GM23338 (cell line): ENCODE measurements at regions not wholly inside any gene's neighbourhood (a gene's known extent, or its start where the extent isn't known, plus 50 kb on each side); places are given as distances from the start of the nearest gene placed in this dataset.

ENCODE experiments used
- ATAC-seq: fragments of 200-7000 bp; cut with Tn5 transposase; 3 replicates; pipeline ENCODE4 v1.9.1; 2020
- DNase-seq: peaks from one replicate; pipeline ENCODE4 v3.0.0-alpha.2; 2015; ENCODE audit warnings: low spot score
- H2AFZ ChIP-seq: fragments of 200-600 bp; sonication (generic); 2 replicates; pipeline ENCODE4 v1.8.0; 2016; ENCODE audit warnings: antibody characterized with exemption, mild to moderate bottlenecking, moderate library complexity
- H3F3A ChIP-seq: fragments of 200-600 bp; sonication (generic); replicated peaks from 2 replicates; pipeline ENCODE4 v1.8.0; 2017; ENCODE audit warnings: antibody characterized with exemption, mixed run types, low read depth
- H3K27ac ChIP-seq: fragments of 200-600 bp; sonication (generic); 2 replicates; pipeline ENCODE4 v1.6.1; 2016; ENCODE audit warnings: low read depth
- H3K27me3 ChIP-seq: fragments of 200-600 bp; sonication (generic); 2 replicates; pipeline ENCODE4 v1.8.0; 2016; ENCODE audit warnings: mild to moderate bottlenecking, mixed run types, moderate library complexity; ENCODE audit not compliant: insufficient read depth
- H3K36me3 ChIP-seq: fragments of 200-600 bp; sonication (generic); 2 replicates; pipeline ENCODE4 v1.8.0; 2016; ENCODE audit warnings: mild to moderate bottlenecking; ENCODE audit not compliant: insufficient read depth
- H3K4me1 ChIP-seq: fragments of 200-600 bp; sonication (generic); 2 replicates; pipeline ENCODE4 v1.8.0; 2016; ENCODE audit warnings: mild to moderate bottlenecking, moderate library complexity; ENCODE audit not compliant: insufficient read depth
- H3K4me2 ChIP-seq: fragments of 200-600 bp; sonication (generic); 2 replicates; pipeline ENCODE4 v1.7.1; 2017; ENCODE audit warnings: mixed run types
- H3K4me3 ChIP-seq: fragments of 200-600 bp; sonication (generic); 2 replicates; pipeline ENCODE4 v1.6.1; 2016; ENCODE audit warnings: mixed run types
- H3K79me2 ChIP-seq: fragments of 200-600 bp; sonication (generic); replicated peaks from 2 replicates; pipeline ENCODE4 v1.8.0; 2017; ENCODE audit warnings: mild to moderate bottlenecking; ENCODE audit not compliant: insufficient read depth
- H3K9me2 ChIP-seq: fragments of 200-600 bp; sonication (generic); 2 replicates; pipeline ENCODE4 v1.8.0; 2017; ENCODE audit not compliant: insufficient read depth
- H4K20me1 ChIP-seq: fragments of 200-600 bp; sonication (generic); replicated peaks from 2 replicates; pipeline ENCODE4 v1.8.0; 2017; ENCODE audit warnings: mild to moderate bottlenecking; ENCODE audit not compliant: insufficient read depth
- H3K27ac Mint-ChIP-seq: 2 replicates; pipeline ENCODE4 v1.8.0; 2020; ENCODE audit warnings: inconsistent platforms, mild to moderate bottlenecking, moderate library complexity, mixed read lengths
- H3K27me3 Mint-ChIP-seq: 3 replicates; pipeline ENCODE4 v1.8.0; 2022; ENCODE audit warnings: low read depth, mild to moderate bottlenecking, moderate library complexity, mixed read lengths, inconsistent platforms; ENCODE audit not compliant: insufficient read depth, poor library complexity
- H3K36me3 Mint-ChIP-seq: 3 replicates; pipeline ENCODE4 v1.8.0; 2021; ENCODE audit warnings: low read depth, mild to moderate bottlenecking, inconsistent platforms, moderate library complexity, mixed read lengths
- H3K4me1 Mint-ChIP-seq: 3 replicates; pipeline ENCODE4 v1.8.0; 2020; ENCODE audit warnings: mild to moderate bottlenecking, inconsistent platforms, mixed read lengths
- H3K4me3 Mint-ChIP-seq: 3 replicates; pipeline ENCODE4 v1.8.0; 2021; ENCODE audit warnings: moderate library complexity, mild to moderate bottlenecking, inconsistent platforms, mixed read lengths
- H3K9me3 Mint-ChIP-seq: 3 replicates; pipeline ENCODE4 v1.8.0; 2020; ENCODE audit warnings: moderate library complexity, mild to moderate bottlenecking, inconsistent platforms, mixed read lengths
- EZH2phosphoT487 ChIP-seq: fragments of 200-600 bp; sonication (generic); IDR thresholded peaks from one replicate; pipeline ENCODE4 v1.8.1; 2018; ENCODE audit warnings: antibody characterized with exemption; ENCODE audit not compliant: unreplicated experiment
- JUNB ChIP-seq: IDR thresholded peaks from one replicate; pipeline ENCODE4 v1.6.1; 2016; ENCODE audit warnings: antibody characterized with exemption; ENCODE audit not compliant: unreplicated experiment
- NANOG ChIP-seq: IDR thresholded peaks from 2 replicates; pipeline ENCODE4 v1.6.1; 2016; ENCODE audit warnings: antibody characterized with exemption, borderline replicate concordance
- STAT1 ChIP-seq: IDR thresholded peaks from one replicate; pipeline ENCODE4 v1.6.1; 2016; ENCODE audit warnings: antibody characterized with exemption; ENCODE audit not compliant: unreplicated experiment
- ZNF331 ChIP-seq: fragments of 250-450 bp; sonication (Bioruptor Pico); IDR thresholded peaks from 2 replicates; pipeline ENCODE4 v1.5.0; 2020; ENCODE audit warnings: low read depth, mild to moderate bottlenecking, moderate library complexity
- TF ChIP-seq, protein P1 (sequence below): IDR thresholded peaks from one replicate; pipeline ENCODE4 v1.6.1; 2018; ENCODE audit warnings: antibody characterized with exemption; ENCODE audit not compliant: unreplicated experiment
- TF ChIP-seq, protein P2 (sequence below): fragments of 250-450 bp; sonication (Bioruptor Pico); IDR thresholded peaks from 2 replicates; pipeline ENCODE4 v1.5.0; 2020; ENCODE audit warnings: mild to moderate bottlenecking, moderate library complexity

GRCh38 chr1:99180915-99181314 lies 83.4 kb upstream of the PLPPR4 start:
- Histone ChIP-seq H3K4me2 (no peak overlapping the region), H2AFZ (no peak overlapping the region), H3K27me3 (no peaks in the 10 kb centered on the region), H4K20me1 (no peaks in the 10 kb centered on the region), H3K27ac (no peak overlapping the region), H3K79me2 (no peaks in the 10 kb centered on the region), H3K36me3 (no peaks in the 10 kb centered on the region), H3K9me2 (no peaks in the 10 kb centered on the region), H3F3A (no peaks in the 10 kb centered on the region), H3K4me3 (no peak overlapping the region), H3K4me1 (no peaks in the 10 kb centered on the region)
- Mint-ChIP-seq H3K9me3 (no peaks in the 10 kb centered on the region), H3K36me3 (no peaks in the 10 kb centered on the region), H3K27me3 (no peaks in the 10 kb centered on the region), H3K27ac (no peak overlapping the region), H3K4me1 (no peaks in the 10 kb centered on the region), H3K4me3 (no peak overlapping the region)
- DNase-seq (no peak), ATAC-seq (no peak)
- TF ChIP-seq, protein P1, sequence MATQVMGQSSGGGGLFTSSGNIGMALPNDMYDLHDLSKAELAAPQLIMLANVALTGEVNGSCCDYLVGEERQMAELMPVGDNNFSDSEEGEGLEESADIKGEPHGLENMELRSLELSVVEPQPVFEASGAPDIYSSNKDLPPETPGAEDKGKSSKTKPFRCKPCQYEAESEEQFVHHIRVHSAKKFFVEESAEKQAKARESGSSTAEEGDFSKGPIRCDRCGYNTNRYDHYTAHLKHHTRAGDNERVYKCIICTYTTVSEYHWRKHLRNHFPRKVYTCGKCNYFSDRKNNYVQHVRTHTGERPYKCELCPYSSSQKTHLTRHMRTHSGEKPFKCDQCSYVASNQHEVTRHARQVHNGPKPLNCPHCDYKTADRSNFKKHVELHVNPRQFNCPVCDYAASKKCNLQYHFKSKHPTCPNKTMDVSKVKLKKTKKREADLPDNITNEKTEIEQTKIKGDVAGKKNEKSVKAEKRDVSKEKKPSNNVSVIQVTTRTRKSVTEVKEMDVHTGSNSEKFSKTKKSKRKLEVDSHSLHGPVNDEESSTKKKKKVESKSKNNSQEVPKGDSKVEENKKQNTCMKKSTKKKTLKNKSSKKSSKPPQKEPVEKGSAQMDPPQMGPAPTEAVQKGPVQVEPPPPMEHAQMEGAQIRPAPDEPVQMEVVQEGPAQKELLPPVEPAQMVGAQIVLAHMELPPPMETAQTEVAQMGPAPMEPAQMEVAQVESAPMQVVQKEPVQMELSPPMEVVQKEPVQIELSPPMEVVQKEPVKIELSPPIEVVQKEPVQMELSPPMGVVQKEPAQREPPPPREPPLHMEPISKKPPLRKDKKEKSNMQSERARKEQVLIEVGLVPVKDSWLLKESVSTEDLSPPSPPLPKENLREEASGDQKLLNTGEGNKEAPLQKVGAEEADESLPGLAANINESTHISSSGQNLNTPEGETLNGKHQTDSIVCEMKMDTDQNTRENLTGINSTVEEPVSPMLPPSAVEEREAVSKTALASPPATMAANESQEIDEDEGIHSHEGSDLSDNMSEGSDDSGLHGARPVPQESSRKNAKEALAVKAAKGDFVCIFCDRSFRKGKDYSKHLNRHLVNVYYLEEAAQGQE, result no peak
- TF ChIP-seq ZNF331 (no peak), STAT1 (no peak), JUNB (no peak), EZH2phosphoT487 (no peak), NANOG (no peak)
- TF ChIP-seq, protein P2, sequence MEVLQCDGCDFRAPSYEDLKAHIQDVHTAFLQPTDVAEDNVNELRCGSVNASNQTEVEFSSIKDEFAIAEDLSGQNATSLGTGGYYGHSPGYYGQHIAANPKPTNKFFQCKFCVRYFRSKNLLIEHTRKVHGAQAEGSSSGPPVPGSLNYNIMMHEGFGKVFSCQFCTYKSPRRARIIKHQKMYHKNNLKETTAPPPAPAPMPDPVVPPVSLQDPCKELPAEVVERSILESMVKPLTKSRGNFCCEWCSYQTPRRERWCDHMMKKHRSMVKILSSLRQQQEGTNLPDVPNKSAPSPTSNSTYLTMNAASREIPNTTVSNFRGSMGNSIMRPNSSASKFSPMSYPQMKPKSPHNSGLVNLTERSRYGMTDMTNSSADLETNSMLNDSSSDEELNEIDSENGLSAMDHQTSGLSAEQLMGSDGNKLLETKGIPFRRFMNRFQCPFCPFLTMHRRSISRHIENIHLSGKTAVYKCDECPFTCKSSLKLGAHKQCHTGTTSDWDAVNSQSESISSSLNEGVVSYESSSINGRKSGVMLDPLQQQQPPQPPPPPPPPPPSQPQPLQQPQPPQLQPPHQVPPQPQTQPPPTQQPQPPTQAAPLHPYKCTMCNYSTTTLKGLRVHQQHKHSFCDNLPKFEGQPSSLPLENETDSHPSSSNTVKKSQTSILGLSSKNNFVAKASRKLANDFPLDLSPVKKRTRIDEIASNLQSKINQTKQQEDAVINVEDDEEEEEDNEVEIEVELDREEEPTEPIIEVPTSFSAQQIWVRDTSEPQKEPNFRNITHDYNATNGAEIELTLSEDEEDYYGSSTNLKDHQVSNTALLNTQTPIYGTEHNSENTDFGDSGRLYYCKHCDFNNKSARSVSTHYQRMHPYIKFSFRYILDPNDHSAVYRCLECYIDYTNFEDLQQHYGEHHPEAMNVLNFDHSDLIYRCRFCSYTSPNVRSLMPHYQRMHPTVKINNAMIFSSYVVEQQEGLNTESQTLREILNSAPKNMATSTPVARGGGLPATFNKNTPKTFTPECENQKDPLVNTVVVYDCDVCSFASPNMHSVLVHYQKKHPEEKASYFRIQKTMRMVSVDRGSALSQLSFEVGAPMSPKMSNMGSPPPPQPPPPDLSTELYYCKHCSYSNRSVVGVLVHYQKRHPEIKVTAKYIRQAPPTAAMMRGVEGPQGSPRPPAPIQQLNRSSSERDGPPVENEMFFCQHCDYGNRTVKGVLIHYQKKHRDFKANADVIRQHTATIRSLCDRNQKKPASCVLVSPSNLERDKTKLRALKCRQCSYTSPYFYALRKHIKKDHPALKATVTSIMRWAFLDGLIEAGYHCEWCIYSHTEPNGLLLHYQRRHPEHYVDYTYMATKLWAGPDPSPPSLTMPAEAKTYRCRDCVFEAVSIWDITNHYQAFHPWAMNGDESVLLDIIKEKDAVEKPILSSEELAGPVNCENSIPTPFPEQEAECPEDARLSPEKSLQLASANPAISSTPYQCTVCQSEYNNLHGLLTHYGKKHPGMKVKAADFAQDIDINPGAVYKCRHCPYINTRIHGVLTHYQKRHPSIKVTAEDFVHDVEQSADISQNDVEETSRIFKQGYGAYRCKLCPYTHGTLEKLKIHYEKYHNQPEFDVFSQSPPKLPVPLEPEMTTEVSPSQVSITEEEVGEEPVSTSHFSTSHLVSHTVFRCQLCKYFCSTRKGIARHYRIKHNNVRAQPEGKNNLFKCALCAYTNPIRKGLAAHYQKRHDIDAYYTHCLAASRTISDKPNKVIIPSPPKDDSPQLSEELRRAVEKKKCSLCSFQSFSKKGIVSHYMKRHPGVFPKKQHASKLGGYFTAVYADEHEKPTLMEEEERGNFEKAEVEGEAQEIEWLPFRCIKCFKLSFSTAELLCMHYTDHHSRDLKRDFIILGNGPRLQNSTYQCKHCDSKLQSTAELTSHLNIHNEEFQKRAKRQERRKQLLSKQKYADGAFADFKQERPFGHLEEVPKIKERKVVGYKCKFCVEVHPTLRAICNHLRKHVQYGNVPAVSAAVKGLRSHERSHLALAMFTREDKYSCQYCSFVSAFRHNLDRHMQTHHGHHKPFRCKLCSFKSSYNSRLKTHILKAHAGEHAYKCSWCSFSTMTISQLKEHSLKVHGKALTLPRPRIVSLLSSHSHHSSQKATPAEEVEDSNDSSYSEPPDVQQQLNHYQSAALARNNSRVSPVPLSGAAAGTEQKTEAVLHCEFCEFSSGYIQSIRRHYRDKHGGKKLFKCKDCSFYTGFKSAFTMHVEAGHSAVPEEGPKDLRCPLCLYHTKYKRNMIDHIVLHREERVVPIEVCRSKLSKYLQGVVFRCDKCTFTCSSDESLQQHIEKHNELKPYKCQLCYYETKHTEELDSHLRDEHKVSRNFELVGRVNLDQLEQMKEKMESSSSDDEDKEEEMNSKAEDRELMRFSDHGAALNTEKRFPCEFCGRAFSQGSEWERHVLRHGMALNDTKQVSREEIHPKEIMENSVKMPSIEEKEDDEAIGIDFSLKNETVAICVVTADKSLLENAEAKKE (CRISPR knock-in tag), result no peak
